M059J (cell line): ENCODE measurements at regions not wholly inside any gene's neighbourhood (a gene's known extent, or its start where the extent isn't known, plus 50 kb on each side); places are given as distances from the start of the nearest gene placed in this dataset.

Experiments used
- DNase-seq: peaks from one replicate; pipeline ENCODE4 v3.0.0-alpha.2; 2012; ENCODE audit warnings: low read depth

GRCh38 chr3:10702961-10703740, 112.9 kb upstream of the SLC6A11 start:
- DNase-seq = no peak

DNA sequence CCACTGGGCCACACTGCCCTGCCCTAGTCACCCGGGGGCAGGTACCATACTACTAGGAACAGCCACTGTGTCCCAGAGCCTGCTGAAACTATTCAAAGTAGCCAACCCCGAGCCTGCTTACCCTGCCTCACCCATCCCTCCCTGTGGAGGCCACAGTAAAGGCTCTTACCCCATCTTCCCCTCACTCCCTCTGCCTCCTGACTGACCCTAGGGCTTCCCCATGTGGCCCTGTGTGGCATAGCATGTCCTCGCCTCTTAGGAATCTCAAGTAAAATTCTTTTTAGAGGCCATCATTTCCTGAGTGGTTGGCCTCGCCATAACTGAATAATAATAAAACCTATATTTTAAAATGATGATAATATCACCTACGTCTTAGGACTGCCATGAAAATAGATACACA, 112.2 kb upstream of the SLC6A11 start:
- peak; percentile 34 for DNase-seq

DNA sequence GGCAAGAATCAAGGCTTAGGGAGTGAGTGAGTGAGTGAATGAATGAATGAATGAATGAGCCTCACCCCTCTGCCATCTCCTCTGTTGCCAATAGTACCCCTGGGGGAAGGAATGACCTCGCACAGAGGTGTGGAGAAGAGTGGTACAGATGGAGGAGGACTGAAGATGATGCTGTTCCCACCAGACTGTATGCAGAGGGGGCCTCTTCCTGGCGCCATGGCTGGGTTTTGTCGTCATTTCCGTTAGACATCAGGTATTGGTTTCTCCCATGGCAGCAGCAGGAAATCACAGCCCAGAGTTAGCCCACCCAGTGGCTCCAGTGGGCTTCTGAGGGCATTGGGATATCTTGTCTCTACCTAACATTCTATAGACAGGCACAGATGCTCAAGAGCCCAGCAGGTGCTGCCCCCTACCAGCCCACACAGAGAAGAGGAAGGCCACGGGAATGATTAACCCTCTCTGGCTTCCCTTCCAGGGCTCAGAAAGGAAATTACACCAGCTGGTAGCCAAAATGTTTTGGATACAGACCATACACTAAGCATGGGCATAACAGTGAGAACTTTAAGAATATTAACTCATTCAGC, 109.8 kb upstream of the SLC6A11 start:
- DNase-seq = no peak

- DNase-seq = no peak
Measured at GRCh38 chr3:10706740-10707399, 109.2 kb upstream of the SLC6A11 start.

- no peak for DNase-seq
Measured at GRCh38 chr3:10707400-10708215, 108.4 kb upstream of the SLC6A11 start.

DNA sequence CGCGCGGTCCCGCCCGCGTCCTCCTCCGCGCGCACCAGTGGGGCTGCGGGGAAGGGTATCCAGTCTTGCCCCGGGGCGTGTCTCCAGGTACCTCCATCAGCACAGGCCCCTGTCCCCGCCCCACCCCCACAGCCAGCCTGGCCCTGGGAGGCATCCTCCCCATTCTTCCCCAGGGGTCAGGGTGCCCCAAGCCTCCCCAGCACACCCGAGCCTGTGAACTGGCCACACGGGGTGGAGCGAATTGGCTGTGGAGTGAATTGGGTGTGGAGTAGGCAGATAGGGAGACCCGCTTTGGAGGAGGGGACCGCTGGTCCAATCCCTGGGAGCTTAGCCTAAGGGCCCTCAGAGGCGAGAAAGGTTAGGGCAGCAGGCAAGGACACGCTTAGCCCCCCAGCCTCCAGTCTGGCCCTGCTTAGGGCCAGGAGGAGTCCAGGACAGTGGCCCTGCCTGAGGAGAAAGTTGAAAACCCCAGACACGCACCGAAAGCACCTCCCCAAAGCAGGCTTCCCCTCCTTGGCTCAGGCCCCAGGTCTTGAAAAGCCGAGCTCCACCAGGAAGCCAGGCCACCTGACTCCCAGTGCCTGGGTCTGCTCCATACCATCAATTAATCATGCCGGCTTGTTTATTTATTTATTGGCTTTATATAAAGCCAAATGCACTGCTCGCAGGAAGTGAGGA, 107.7 kb upstream of the SLC6A11 start:
- DNase-seq = peak; percentile 5

DNA sequence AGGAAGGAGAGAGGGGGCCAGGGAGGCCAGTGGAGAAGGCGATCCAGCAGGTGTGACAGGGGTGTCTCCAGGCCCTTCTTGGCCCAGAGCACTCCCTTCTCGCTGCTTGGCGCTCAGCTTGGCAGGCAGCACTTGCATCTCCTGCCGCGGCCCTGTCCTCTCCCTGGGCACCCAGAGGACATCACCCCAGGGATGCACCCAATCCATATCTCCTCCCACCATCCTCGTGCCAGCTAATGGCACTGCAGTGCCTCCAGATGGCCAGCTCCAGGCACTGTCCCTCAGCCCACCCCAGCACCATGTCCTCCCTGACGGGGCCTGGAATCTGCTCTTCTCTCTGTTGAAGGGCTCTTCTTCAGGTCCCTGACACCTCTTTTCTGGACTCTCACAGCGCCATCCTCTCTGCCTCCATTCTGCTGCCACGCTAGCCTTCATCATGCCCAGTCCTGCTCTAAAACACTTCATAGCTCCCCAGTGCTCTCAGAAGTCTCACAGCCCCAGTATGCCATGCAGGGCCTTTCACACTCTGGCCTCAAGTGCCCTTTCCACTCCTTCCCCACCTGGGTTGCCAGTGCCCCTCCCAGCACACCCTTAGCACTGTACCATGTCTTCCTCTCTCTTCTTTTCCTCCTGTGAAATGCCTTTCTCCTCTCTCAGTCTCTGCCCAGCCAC, 106.8 kb upstream of the SLC6A11 start:
- no peak for DNase-seq

DNA sequence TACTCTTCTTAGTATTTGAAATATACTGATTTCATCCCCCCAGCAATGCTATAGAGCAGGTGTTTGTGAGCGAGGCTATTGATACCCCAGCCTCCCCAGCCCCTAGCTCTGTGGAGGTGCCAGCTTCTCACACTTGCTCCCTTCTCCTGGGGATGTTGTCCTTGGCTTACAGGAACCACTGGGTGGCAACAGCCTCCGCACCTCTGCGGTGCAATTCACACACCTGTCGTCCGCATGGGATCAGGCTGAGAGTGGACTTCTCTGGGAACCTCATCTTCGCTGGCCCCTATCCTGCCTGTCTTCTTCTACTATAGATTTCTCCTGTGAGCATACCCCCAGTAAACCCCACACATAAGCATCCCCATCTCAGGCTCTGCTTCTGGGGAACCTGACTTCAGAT, 103.9 kb upstream of the SLC6A11 start:
- no peak for DNase-seq

- DNase-seq = no peak
Measured at GRCh38 chr3:10713656-10714055, 102.4 kb upstream of the SLC6A11 start.

- no peak for DNase-seq
Measured at GRCh38 chr3:10715886-10716285, 100.1 kb upstream of the SLC6A11 start.

- no peak for DNase-seq
Measured at GRCh38 chr3:10716964-10717363, 99.1 kb upstream of the SLC6A11 start.

GRCh38 chr3:10717756-10718155, 98.3 kb upstream of the SLC6A11 start:
- no peak for DNase-seq

- no peak for DNase-seq
Measured at GRCh38 chr3:10721101-10721500, 94.9 kb upstream of the SLC6A11 start.

DNA sequence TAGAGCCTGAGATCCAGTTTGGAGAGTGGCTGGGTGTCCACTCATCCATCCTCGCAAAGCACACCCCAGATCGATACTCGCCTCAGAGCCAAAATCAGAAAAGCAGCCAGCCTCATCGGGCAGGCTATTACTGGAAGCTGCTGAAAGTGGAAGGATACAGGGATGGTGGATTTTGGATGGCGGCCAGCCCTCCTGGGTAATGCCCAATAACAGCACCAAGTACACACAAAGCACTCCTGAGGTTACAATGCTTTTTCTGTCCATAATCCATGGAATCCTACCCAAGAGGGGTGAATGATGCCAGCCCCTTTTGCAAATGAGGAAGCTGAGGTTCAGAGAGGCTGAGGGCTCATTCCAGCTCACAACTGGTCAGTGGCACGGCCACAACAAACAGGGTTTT, 93.1 kb upstream of the SLC6A11 start:
- DNase-seq = no peak

GRCh38 chr3:10723991-10724390, 92.0 kb upstream of the SLC6A11 start:
- DNase-seq = no peak

GRCh38 chr3:10725067-10725466, 91.0 kb upstream of the SLC6A11 start:
- no peak for DNase-seq

GRCh38 chr3:10725846-10726245, 90.2 kb upstream of the SLC6A11 start:
- DNase-seq = no peak

DNA sequence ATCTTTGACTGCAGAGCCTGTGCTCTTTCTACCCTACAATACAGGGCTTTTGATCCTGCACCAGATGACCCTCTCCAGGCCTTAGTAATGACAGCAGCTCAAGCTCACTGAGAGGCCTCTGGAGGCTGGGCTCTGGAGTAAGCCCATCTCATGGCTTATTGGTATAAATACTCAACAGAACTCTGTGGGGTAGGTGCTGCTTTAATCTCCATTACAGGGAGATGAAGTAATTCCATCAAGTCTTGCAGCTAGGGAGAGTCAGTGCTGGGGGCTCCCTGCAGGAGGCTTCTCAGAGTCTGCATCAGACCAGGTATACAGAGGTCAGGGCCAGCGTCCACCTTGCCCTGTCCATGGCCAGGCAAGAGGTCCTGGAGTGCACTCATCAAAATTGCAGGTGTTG, 89.2 kb upstream of the SLC6A11 start:
- DNase-seq = no peak

DNA sequence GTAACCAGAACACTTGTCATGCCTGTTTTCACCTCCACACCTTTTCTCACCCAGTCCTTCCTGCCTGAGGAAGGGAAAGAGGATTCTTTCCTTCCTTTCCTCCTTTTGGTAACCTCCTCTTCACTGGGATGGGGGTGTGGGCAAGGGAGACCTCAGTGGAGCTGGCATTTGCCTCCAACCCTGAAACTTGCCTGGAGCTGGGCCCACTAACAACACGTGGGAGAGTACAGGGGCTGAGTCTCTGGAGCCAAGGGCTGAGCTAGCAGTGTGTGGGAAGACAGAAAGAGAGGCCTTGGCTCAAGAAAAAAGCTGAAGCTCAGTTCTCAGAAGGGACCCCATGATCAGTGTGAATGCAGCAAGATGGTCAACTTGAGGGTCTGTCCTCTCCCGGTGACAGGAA, 86.6 kb upstream of the SLC6A11 start:
- DNase-seq = no peak

GRCh38 chr3:10732292-10732691, 83.7 kb upstream of the SLC6A11 start:
- no peak for DNase-seq

DNA sequence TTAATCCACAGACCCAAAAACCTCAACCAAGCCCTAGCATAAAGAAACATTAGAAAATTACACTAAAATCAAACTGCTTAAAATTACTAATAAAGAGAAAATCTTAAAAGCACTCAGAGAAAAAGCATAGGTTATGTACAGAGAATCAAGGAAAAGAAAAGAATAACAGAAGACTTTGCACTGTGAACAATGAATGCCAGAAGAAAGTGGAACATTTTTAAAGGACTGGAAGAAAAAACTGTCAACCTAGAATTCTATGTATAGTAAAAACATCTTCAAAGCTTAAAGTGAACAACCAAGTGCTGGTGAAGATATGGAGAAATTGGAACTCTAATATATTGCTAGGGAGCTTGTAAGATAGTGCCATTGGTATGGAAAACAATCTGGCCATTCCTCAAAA, 82.7 kb upstream of the SLC6A11 start:
- DNase-seq = no peak
